ENCODE measurements at regions not wholly inside any gene's neighbourhood (a gene's known extent, or its start where the extent isn't known, plus 50 kb on each side); places are given as distances from the start of the nearest gene placed in this dataset.
"Not testable (repeated sequence)": the region's sequence is repeated elsewhere in the genome, so short reads cannot be mapped to it uniquely, and the experiment has no call there.

- H3K36me3 ChIP-seq (ENCODE audit: control insufficient read depth in 5 of 5, insufficient read depth in 5 of 5, low read length in 5 of 5) = no peaks in the 10 kb centered on the region
- H3K27ac ChIP-seq (ENCODE audit: low read depth, low read length) = no peak overlapping the region
- no peak overlapping the region for H3K4me3 ChIP-seq (ENCODE audit: low read depth in 1 of 5, low read length in 5 of 5)
- H3K27me3 ChIP-seq (ENCODE audit: control insufficient read depth in 5 of 5, insufficient read depth in 4 of 5, low read length in 5 of 5) = no peaks in the 10 kb centered on the region
- peaks cover 0 to 6% (median 5%) of the 10 kb centered on the region in 5 donors for H3K4me1 ChIP-seq (ENCODE audit: control insufficient read depth in 5 of 5, insufficient read depth in 5 of 5, low read length in 5 of 5)
- no peak overlapping the region for H3K9ac ChIP-seq (ENCODE audit: low read length in 5 of 5)
- no peaks in the 10 kb centered on the region for H3K9me3 ChIP-seq (ENCODE audit: control insufficient read depth in 5 of 5, low read length in 5 of 5)
Observed at GRCh38 chr12:75622492-75622891, 111.1 kb upstream of the KRR1 start.

- not testable (repeated sequence) for H3K9me3 ChIP-seq (ENCODE audit: control insufficient read depth in 5 of 5, low read length in 5 of 5); H3K9ac ChIP-seq (ENCODE audit: low read length in 5 of 5); H3K27ac ChIP-seq (ENCODE audit: low read depth, low read length); H3K4me3 ChIP-seq (ENCODE audit: low read depth in 1 of 5, low read length in 5 of 5); H3K27me3 ChIP-seq (ENCODE audit: control insufficient read depth in 5 of 5, insufficient read depth in 4 of 5, low read length in 5 of 5); H3K4me1 ChIP-seq (ENCODE audit: control insufficient read depth in 5 of 5, insufficient read depth in 5 of 5, low read length in 5 of 5); H3K36me3 ChIP-seq (ENCODE audit: control insufficient read depth in 5 of 5, insufficient read depth in 5 of 5, low read length in 5 of 5)
Observed at GRCh38 chr12:75614396-75614795, 103.0 kb upstream of the KRR1 start.

- H3K27ac ChIP-seq (ENCODE audit: low read depth, low read length) = no peak overlapping the region
- no peak overlapping the region for H3K4me3 ChIP-seq (ENCODE audit: low read depth in 1 of 5, low read length in 5 of 5)
- H3K36me3 ChIP-seq (ENCODE audit: control insufficient read depth in 5 of 5, insufficient read depth in 5 of 5, low read length in 5 of 5) = no peaks in the 10 kb centered on the region
- H3K4me1 ChIP-seq (ENCODE audit: control insufficient read depth in 5 of 5, insufficient read depth in 5 of 5, low read length in 5 of 5) = no peaks in the 10 kb centered on the region
- H3K9me3 ChIP-seq (ENCODE audit: control insufficient read depth in 5 of 5, low read length in 5 of 5) = peaks cover 0 to 4% (median 0%) of the 10 kb centered on the region in 5 donors
- no peak overlapping the region for H3K9ac ChIP-seq (ENCODE audit: low read length in 5 of 5)
- no peaks in the 10 kb centered on the region for H3K27me3 ChIP-seq (ENCODE audit: control insufficient read depth in 5 of 5, insufficient read depth in 4 of 5, low read length in 5 of 5)
Observed at GRCh38 chr12:75613981-75614380, 102.6 kb upstream of the KRR1 start.

- H3K27me3 ChIP-seq (ENCODE audit: control insufficient read depth in 5 of 5, insufficient read depth in 4 of 5, low read length in 5 of 5) = no peaks in the 10 kb centered on the region
- no peaks in the 10 kb centered on the region for H3K4me1 ChIP-seq (ENCODE audit: control insufficient read depth in 5 of 5, insufficient read depth in 5 of 5, low read length in 5 of 5)
- H3K36me3 ChIP-seq (ENCODE audit: control insufficient read depth in 5 of 5, insufficient read depth in 5 of 5, low read length in 5 of 5) = no peaks in the 10 kb centered on the region
- no peaks in the 10 kb centered on the region for H3K9me3 ChIP-seq (ENCODE audit: control insufficient read depth in 5 of 5, low read length in 5 of 5)
- no peak overlapping the region for H3K4me3 ChIP-seq (ENCODE audit: low read depth in 1 of 5, low read length in 5 of 5)
- no peak overlapping the region for H3K9ac ChIP-seq (ENCODE audit: low read length in 5 of 5)
- no peak overlapping the region for H3K27ac ChIP-seq (ENCODE audit: low read depth, low read length)
Observed at GRCh38 chr12:75611041-75611440, 99.6 kb upstream of the KRR1 start.

GRCh38 chr12:75606956-75607355 lies 95.5 kb upstream of the KRR1 start:
- Histone ChIP-seq H3K4me3 (ENCODE audit: low read depth in 1 of 5, low read length in 5 of 5) (no peak overlapping the region), H3K9ac (ENCODE audit: low read length in 5 of 5) (no peak overlapping the region), H3K27ac (ENCODE audit: low read depth, low read length) (no peak overlapping the region), H3K4me1 (ENCODE audit: control insufficient read depth in 5 of 5, insufficient read depth in 5 of 5, low read length in 5 of 5) (peaks cover 0 to 4% (median 0%) of the 10 kb centered on the region in 5 donors), H3K9me3 (ENCODE audit: control insufficient read depth in 5 of 5, low read length in 5 of 5) (no peaks in the 10 kb centered on the region), H3K27me3 (ENCODE audit: control insufficient read depth in 5 of 5, insufficient read depth in 4 of 5, low read length in 5 of 5) (no peaks in the 10 kb centered on the region), H3K36me3 (ENCODE audit: control insufficient read depth in 5 of 5, insufficient read depth in 5 of 5, low read length in 5 of 5) (no peaks in the 10 kb centered on the region)

GRCh38 chr12:75606151-75606550 lies 94.7 kb upstream of the KRR1 start:
- no peaks in the 10 kb centered on the region for H3K9me3 ChIP-seq (ENCODE audit: control insufficient read depth in 5 of 5, low read length in 5 of 5)
- H3K36me3 ChIP-seq (ENCODE audit: control insufficient read depth in 5 of 5, insufficient read depth in 5 of 5, low read length in 5 of 5) = no peaks in the 10 kb centered on the region
- H3K4me3 ChIP-seq (ENCODE audit: low read depth in 1 of 5, low read length in 5 of 5) = no peak overlapping the region
- no peak overlapping the region for H3K27ac ChIP-seq (ENCODE audit: low read depth, low read length)
- H3K4me1 ChIP-seq (ENCODE audit: control insufficient read depth in 5 of 5, insufficient read depth in 5 of 5, low read length in 5 of 5) = peaks cover 0 to 4% (median 0%) of the 10 kb centered on the region in 5 donors
- H3K9ac ChIP-seq (ENCODE audit: low read length in 5 of 5) = no peak overlapping the region
- no peaks in the 10 kb centered on the region for H3K27me3 ChIP-seq (ENCODE audit: control insufficient read depth in 5 of 5, insufficient read depth in 4 of 5, low read length in 5 of 5)

- Histone ChIP-seq H3K9ac (ENCODE audit: low read length in 5 of 5) (no peak overlapping the region), H3K36me3 (ENCODE audit: control insufficient read depth in 5 of 5, insufficient read depth in 5 of 5, low read length in 5 of 5) (no peaks in the 10 kb centered on the region), H3K27ac (ENCODE audit: low read depth, low read length) (no peak overlapping the region), H3K4me1 (ENCODE audit: control insufficient read depth in 5 of 5, insufficient read depth in 5 of 5, low read length in 5 of 5) (peaks cover 0 to 4% (median 0%) of the 10 kb centered on the region in 5 donors), H3K9me3 (ENCODE audit: control insufficient read depth in 5 of 5, low read length in 5 of 5) (no peaks in the 10 kb centered on the region), H3K4me3 (ENCODE audit: low read depth in 1 of 5, low read length in 5 of 5) (no peak overlapping the region), H3K27me3 (ENCODE audit: control insufficient read depth in 5 of 5, insufficient read depth in 4 of 5, low read length in 5 of 5) (no peaks in the 10 kb centered on the region)
Observed at GRCh38 chr12:75603475-75603874, 92.1 kb upstream of the KRR1 start.

- Histone ChIP-seq H3K4me3 (ENCODE audit: low read depth in 1 of 5, low read length in 5 of 5) (no peak overlapping the region), H3K27me3 (ENCODE audit: control insufficient read depth in 5 of 5, insufficient read depth in 4 of 5, low read length in 5 of 5) (no peaks in the 10 kb centered on the region), H3K9me3 (ENCODE audit: control insufficient read depth in 5 of 5, low read length in 5 of 5) (no peaks in the 10 kb centered on the region), H3K4me1 (ENCODE audit: control insufficient read depth in 5 of 5, insufficient read depth in 5 of 5, low read length in 5 of 5) (peaks cover 0 to 4% (median 0%) of the 10 kb centered on the region in 5 donors), H3K36me3 (ENCODE audit: control insufficient read depth in 5 of 5, insufficient read depth in 5 of 5, low read length in 5 of 5) (no peaks in the 10 kb centered on the region), H3K9ac (ENCODE audit: low read length in 5 of 5) (no peak overlapping the region), H3K27ac (ENCODE audit: low read depth, low read length) (no peak overlapping the region)
Observed at GRCh38 chr12:75602106-75602505, 90.7 kb upstream of the KRR1 start.

- Histone ChIP-seq H3K36me3 (ENCODE audit: control insufficient read depth in 5 of 5, insufficient read depth in 5 of 5, low read length in 5 of 5) (no peaks in the 10 kb centered on the region), H3K9ac (ENCODE audit: low read length in 5 of 5) (no peak overlapping the region), H3K4me1 (ENCODE audit: control insufficient read depth in 5 of 5, insufficient read depth in 5 of 5, low read length in 5 of 5) (peaks cover 0 to 4% (median 0%) of the 10 kb centered on the region in 5 donors), H3K27ac (ENCODE audit: low read depth, low read length) (no peak overlapping the region), H3K4me3 (ENCODE audit: low read depth in 1 of 5, low read length in 5 of 5) (no peak overlapping the region), H3K9me3 (ENCODE audit: control insufficient read depth in 5 of 5, low read length in 5 of 5) (no peaks in the 10 kb centered on the region), H3K27me3 (ENCODE audit: control insufficient read depth in 5 of 5, insufficient read depth in 4 of 5, low read length in 5 of 5) (no peaks in the 10 kb centered on the region)
Observed at GRCh38 chr12:75600146-75600545, 88.7 kb upstream of the KRR1 start.

- no peak overlapping the region for H3K9ac ChIP-seq (ENCODE audit: low read length in 5 of 5)
- H3K27ac ChIP-seq (ENCODE audit: low read depth, low read length) = no peak overlapping the region
- no peaks in the 10 kb centered on the region for H3K27me3 ChIP-seq (ENCODE audit: control insufficient read depth in 5 of 5, insufficient read depth in 4 of 5, low read length in 5 of 5)
- H3K4me1 ChIP-seq (ENCODE audit: control insufficient read depth in 5 of 5, insufficient read depth in 5 of 5, low read length in 5 of 5) = peaks cover 0 to 4% (median 0%) of the 10 kb centered on the region in 5 donors
- H3K9me3 ChIP-seq (ENCODE audit: control insufficient read depth in 5 of 5, low read length in 5 of 5) = peaks cover 0 to 4% (median 0%) of the 10 kb centered on the region in 5 donors
- no peak overlapping the region for H3K4me3 ChIP-seq (ENCODE audit: low read depth in 1 of 5, low read length in 5 of 5)
- no peaks in the 10 kb centered on the region for H3K36me3 ChIP-seq (ENCODE audit: control insufficient read depth in 5 of 5, insufficient read depth in 5 of 5, low read length in 5 of 5)
Observed at GRCh38 chr12:75599061-75599460, 87.7 kb upstream of the KRR1 start.

- H3K4me3 ChIP-seq (ENCODE audit: low read depth in 1 of 5, low read length in 5 of 5) = no peak overlapping the region
- no peaks in the 10 kb centered on the region for H3K36me3 ChIP-seq (ENCODE audit: control insufficient read depth in 5 of 5, insufficient read depth in 5 of 5, low read length in 5 of 5)
- H3K27ac ChIP-seq (ENCODE audit: low read depth, low read length) = no peak overlapping the region
- H3K9ac ChIP-seq (ENCODE audit: low read length in 5 of 5) = no peak overlapping the region
- no peaks in the 10 kb centered on the region for H3K27me3 ChIP-seq (ENCODE audit: control insufficient read depth in 5 of 5, insufficient read depth in 4 of 5, low read length in 5 of 5)
- peaks cover 0 to 4% (median 0%) of the 10 kb centered on the region in 5 donors for H3K9me3 ChIP-seq (ENCODE audit: control insufficient read depth in 5 of 5, low read length in 5 of 5)
- H3K4me1 ChIP-seq (ENCODE audit: control insufficient read depth in 5 of 5, insufficient read depth in 5 of 5, low read length in 5 of 5) = no peaks in the 10 kb centered on the region
Observed at GRCh38 chr12:75596406-75596805, 85.0 kb upstream of the KRR1 start.

Data from subcutaneous abdominal adipose tissue (tissue), 5 donors.